ENCODE measurements at regions not wholly inside any gene's neighbourhood (a gene's known extent, or its start where the extent isn't known, plus 50 kb on each side); places are given as distances from the start of the nearest gene placed in this dataset.

GRCh38 chr15:36469311-36469966 is 110.0 kb upstream of the CDIN1 start:
- Histone ChIP-seq H3K27ac (ENCODE audit: low read depth, low read length) (no peak overlapping the region), H3K4me3 (ENCODE audit: low read length) (no peak overlapping the region), H3K4me1 (ENCODE audit: control insufficient read depth, insufficient read depth, low read length) (no peaks in the 10 kb centered on the region), H3K36me3 (ENCODE audit: control insufficient read depth, insufficient read depth, low read length) (no peaks in the 10 kb centered on the region), H3K9ac (ENCODE audit: low read length) (no peak overlapping the region), H3K27me3 (ENCODE audit: control insufficient read depth, insufficient read depth, low read length) (no peaks in the 10 kb centered on the region)

GRCh38 chr15:36472672-36473071 is 106.8 kb upstream of the CDIN1 start:
- no peak overlapping the region for H3K4me3 ChIP-seq (ENCODE audit: low read length)
- H3K9ac ChIP-seq (ENCODE audit: low read length) = no peak overlapping the region
- no peaks in the 10 kb centered on the region for H3K4me1 ChIP-seq (ENCODE audit: control insufficient read depth, insufficient read depth, low read length)
- H3K36me3 ChIP-seq (ENCODE audit: control insufficient read depth, insufficient read depth, low read length) = no peaks in the 10 kb centered on the region
- no peak overlapping the region for H3K27ac ChIP-seq (ENCODE audit: low read depth, low read length)
- no peaks in the 10 kb centered on the region for H3K27me3 ChIP-seq (ENCODE audit: control insufficient read depth, insufficient read depth, low read length)

- no peak overlapping the region for H3K27ac ChIP-seq (ENCODE audit: low read depth, low read length)
- H3K27me3 ChIP-seq (ENCODE audit: control insufficient read depth, insufficient read depth, low read length) = no peaks in the 10 kb centered on the region
- no peak overlapping the region for H3K9ac ChIP-seq (ENCODE audit: low read length)
- no peaks in the 10 kb centered on the region for H3K36me3 ChIP-seq (ENCODE audit: control insufficient read depth, insufficient read depth, low read length)
- no peaks in the 10 kb centered on the region for H3K4me1 ChIP-seq (ENCODE audit: control insufficient read depth, insufficient read depth, low read length)
- H3K4me3 ChIP-seq (ENCODE audit: low read length) = no peak overlapping the region
Measured at GRCh38 chr15:36478561-36478960, 100.9 kb upstream of the CDIN1 start.

- Histone ChIP-seq H3K4me3 (ENCODE audit: low read length) (no peak overlapping the region), H3K27me3 (ENCODE audit: control insufficient read depth, insufficient read depth, low read length) (no peaks in the 10 kb centered on the region), H3K4me1 (ENCODE audit: control insufficient read depth, insufficient read depth, low read length) (no peaks in the 10 kb centered on the region), H3K27ac (ENCODE audit: low read depth, low read length) (no peak overlapping the region), H3K9ac (ENCODE audit: low read length) (no peak overlapping the region), H3K36me3 (ENCODE audit: control insufficient read depth, insufficient read depth, low read length) (no peaks in the 10 kb centered on the region)
Measured at GRCh38 chr15:36479200-36479896, 100.1 kb upstream of the CDIN1 start.

- Histone ChIP-seq H3K9ac (ENCODE audit: low read length) (no peak overlapping the region), H3K4me3 (ENCODE audit: low read length) (no peak overlapping the region), H3K27me3 (ENCODE audit: control insufficient read depth, insufficient read depth, low read length) (no peaks in the 10 kb centered on the region), H3K27ac (ENCODE audit: low read depth, low read length) (no peak overlapping the region), H3K36me3 (ENCODE audit: control insufficient read depth, insufficient read depth, low read length) (no peaks in the 10 kb centered on the region), H3K4me1 (ENCODE audit: control insufficient read depth, insufficient read depth, low read length) (no peaks in the 10 kb centered on the region)
Measured at GRCh38 chr15:36481156-36481555, 98.3 kb upstream of the CDIN1 start.

GRCh38 chr15:36483409-36483808 is 96.0 kb upstream of the CDIN1 start:
- Histone ChIP-seq H3K9ac (ENCODE audit: low read length) (no peak overlapping the region), H3K4me3 (ENCODE audit: low read length) (no peak overlapping the region), H3K4me1 (ENCODE audit: control insufficient read depth, insufficient read depth, low read length) (no peaks in the 10 kb centered on the region)

GRCh38 chr15:36484038-36484778 is 95.2 kb upstream of the CDIN1 start:
- Histone ChIP-seq H3K4me3 (ENCODE audit: low read length) (no peak overlapping the region), H3K36me3 (ENCODE audit: control insufficient read depth, insufficient read depth, low read length) (no peaks in the 10 kb centered on the region), H3K4me1 (ENCODE audit: control insufficient read depth, insufficient read depth, low read length) (no peaks in the 10 kb centered on the region), H3K27me3 (ENCODE audit: control insufficient read depth, insufficient read depth, low read length) (no peaks in the 10 kb centered on the region), H3K27ac (ENCODE audit: low read depth, low read length) (no peak overlapping the region), H3K9ac (ENCODE audit: low read length) (no peak overlapping the region)

More at GRCh38 chr15:36483409-36483808, 96.0 kb upstream of the CDIN1 start:
- H3K36me3 ChIP-seq (ENCODE audit: control insufficient read depth, insufficient read depth, low read length) = no peaks in the 10 kb centered on the region
- H3K27me3 ChIP-seq (ENCODE audit: control insufficient read depth, insufficient read depth, low read length) = no peaks in the 10 kb centered on the region
- no peak overlapping the region for H3K27ac ChIP-seq (ENCODE audit: low read depth, low read length)

- Histone ChIP-seq H3K27me3 (ENCODE audit: control insufficient read depth, insufficient read depth, low read length) (no peaks in the 10 kb centered on the region), H3K9ac (ENCODE audit: low read length) (no peak overlapping the region), H3K4me3 (ENCODE audit: low read length) (no peak overlapping the region), H3K4me1 (ENCODE audit: control insufficient read depth, insufficient read depth, low read length) (no peaks in the 10 kb centered on the region), H3K36me3 (ENCODE audit: control insufficient read depth, insufficient read depth, low read length) (no peaks in the 10 kb centered on the region), H3K27ac (ENCODE audit: low read depth, low read length) (no peak overlapping the region)
Measured at GRCh38 chr15:36491912-36492311, 87.5 kb upstream of the CDIN1 start.

- Histone ChIP-seq H3K9ac (ENCODE audit: low read length) (no peak overlapping the region), H3K4me1 (ENCODE audit: control insufficient read depth, insufficient read depth, low read length) (peaks cover 2% of the 10 kb centered on the region), H3K4me3 (ENCODE audit: low read length) (no peak overlapping the region), H3K27ac (ENCODE audit: low read depth, low read length) (no peak overlapping the region), H3K36me3 (ENCODE audit: control insufficient read depth, insufficient read depth, low read length) (no peaks in the 10 kb centered on the region), H3K27me3 (ENCODE audit: control insufficient read depth, insufficient read depth, low read length) (no peaks in the 10 kb centered on the region)
Measured at GRCh38 chr15:36495456-36495991, 83.9 kb upstream of the CDIN1 start.

- Histone ChIP-seq H3K27ac (ENCODE audit: low read depth, low read length) (no peak overlapping the region), H3K4me3 (ENCODE audit: low read length) (no peak overlapping the region), H3K27me3 (ENCODE audit: control insufficient read depth, insufficient read depth, low read length) (no peaks in the 10 kb centered on the region), H3K9ac (ENCODE audit: low read length) (no peak overlapping the region), H3K36me3 (ENCODE audit: control insufficient read depth, insufficient read depth, low read length) (no peaks in the 10 kb centered on the region), H3K4me1 (ENCODE audit: control insufficient read depth, insufficient read depth, low read length) (peaks cover 6% of the 10 kb centered on the region)
Measured at GRCh38 chr15:36497901-36498300, 81.5 kb upstream of the CDIN1 start.

GRCh38 chr15:36498401-36498800 is 81.0 kb upstream of the CDIN1 start:
- peaks cover 6% of the 10 kb centered on the region for H3K4me1 ChIP-seq (ENCODE audit: control insufficient read depth, insufficient read depth, low read length)
- H3K9ac ChIP-seq (ENCODE audit: low read length) = no peak overlapping the region
- H3K4me3 ChIP-seq (ENCODE audit: low read length) = no peak overlapping the region
- no peaks in the 10 kb centered on the region for H3K36me3 ChIP-seq (ENCODE audit: control insufficient read depth, insufficient read depth, low read length)
- H3K27me3 ChIP-seq (ENCODE audit: control insufficient read depth, insufficient read depth, low read length) = no peaks in the 10 kb centered on the region
- H3K27ac ChIP-seq (ENCODE audit: low read depth, low read length) = no peak overlapping the region

GRCh38 chr15:36498916-36499315 is 80.5 kb upstream of the CDIN1 start:
- Histone ChIP-seq H3K27me3 (ENCODE audit: control insufficient read depth, insufficient read depth, low read length) (no peaks in the 10 kb centered on the region), H3K27ac (ENCODE audit: low read depth, low read length) (no peak overlapping the region), H3K36me3 (ENCODE audit: control insufficient read depth, insufficient read depth, low read length) (no peaks in the 10 kb centered on the region), H3K9ac (ENCODE audit: low read length) (no peak overlapping the region), H3K4me3 (ENCODE audit: low read length) (no peak overlapping the region), H3K4me1 (ENCODE audit: control insufficient read depth, insufficient read depth, low read length) (peaks cover 6% of the 10 kb centered on the region)
